ENCODE measurements at regions not wholly inside any gene's neighbourhood (a gene's known extent, or its start where the extent isn't known, plus 50 kb on each side); places are given as distances from the start of the nearest gene placed in this dataset.
A peak's percentile ranks its signal among the peaks of the same experiment; 100 is the strongest.

DNA sequence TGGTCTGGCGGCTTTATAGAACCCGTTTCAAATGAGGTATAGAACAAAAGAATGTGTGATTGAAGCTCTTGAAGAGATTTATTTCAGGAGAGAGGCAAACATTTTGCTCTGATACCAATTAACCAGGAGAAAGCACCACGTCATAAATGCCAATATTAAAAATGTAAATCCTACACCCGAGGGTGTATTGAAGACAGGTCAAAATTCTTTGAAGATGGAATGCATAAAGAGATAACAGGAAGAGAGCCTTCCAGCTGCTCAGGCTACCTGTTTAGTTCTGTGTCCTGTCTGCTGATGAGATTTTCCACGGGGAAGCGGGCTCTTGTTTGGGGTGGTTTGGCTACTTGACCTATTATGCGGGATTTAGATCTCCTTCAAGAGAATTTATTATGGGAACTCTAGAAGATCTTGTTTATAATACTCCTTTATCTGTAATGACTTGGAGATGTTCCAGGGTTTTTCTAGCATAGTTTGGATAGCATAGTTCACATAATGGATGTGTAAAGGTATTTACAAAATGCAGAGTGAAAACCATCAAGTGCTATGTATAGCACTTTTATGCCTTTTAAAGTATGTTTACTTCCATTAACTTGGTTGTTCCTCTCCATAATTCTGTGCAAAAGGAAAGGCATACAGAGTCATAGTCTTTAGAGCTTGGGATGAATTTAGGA is 204.5 kb upstream of the SPRED2 start:
- H3K4me3 ChIP-seq (ENCODE audit: low read length), result no peak overlapping the region
- no peak for DNase-seq
- no peak overlapping the region for H3K23ac ChIP-seq (ENCODE audit: low read length)
- H3K27me3 ChIP-seq (ENCODE audit: insufficient read depth, low read length, poor library complexity), result no peaks in the 10 kb centered on the region
- no peaks in the 10 kb centered on the region for H3K79me2 ChIP-seq (ENCODE audit: control insufficient read depth, insufficient read depth, low read length)
- no peak overlapping the region for H4K8ac ChIP-seq (ENCODE audit: low read depth, low read length)
- no peaks in the 10 kb centered on the region for H3K36me3 ChIP-seq (ENCODE audit: control insufficient read depth, insufficient read depth, low read length)
- H2AK5ac ChIP-seq (ENCODE audit: low read length), result no peak overlapping the region
- H3K79me1 ChIP-seq (ENCODE audit: low read length), result no peaks in the 10 kb centered on the region
- H3K56ac ChIP-seq (ENCODE audit: low read length), result no peak overlapping the region
- no peak overlapping the region for H3K18ac ChIP-seq (ENCODE audit: low read length)
- no peak overlapping the region for H3K4ac ChIP-seq (ENCODE audit: low read depth, low read length)
- WGBS (ENCODE audit: extremely low coverage, insufficient coverage, low lambda C conversion rate), result no CpG with 5 or more reads among the region's 7 CpGs
- H3K27ac ChIP-seq (ENCODE audit: low read depth, low read length), result no peak overlapping the region
- H3K4me1 ChIP-seq (ENCODE audit: control insufficient read depth, low read depth, low read length), result no peaks in the 10 kb centered on the region
- H3K9ac ChIP-seq (ENCODE audit: low read length), result no peak overlapping the region
- H3K4me2 ChIP-seq (ENCODE audit: low read length), result no peak overlapping the region
- no peak overlapping the region for H4K5ac ChIP-seq (ENCODE audit: low read length)
- H2BK15ac ChIP-seq (replicated peaks; ENCODE audit: low read depth), result no peak overlapping the region
- H2BK5ac ChIP-seq (ENCODE audit: low read length), result no peak overlapping the region
- H2BK120ac ChIP-seq (ENCODE audit: low read depth, low read length), result no peak overlapping the region

DNA sequence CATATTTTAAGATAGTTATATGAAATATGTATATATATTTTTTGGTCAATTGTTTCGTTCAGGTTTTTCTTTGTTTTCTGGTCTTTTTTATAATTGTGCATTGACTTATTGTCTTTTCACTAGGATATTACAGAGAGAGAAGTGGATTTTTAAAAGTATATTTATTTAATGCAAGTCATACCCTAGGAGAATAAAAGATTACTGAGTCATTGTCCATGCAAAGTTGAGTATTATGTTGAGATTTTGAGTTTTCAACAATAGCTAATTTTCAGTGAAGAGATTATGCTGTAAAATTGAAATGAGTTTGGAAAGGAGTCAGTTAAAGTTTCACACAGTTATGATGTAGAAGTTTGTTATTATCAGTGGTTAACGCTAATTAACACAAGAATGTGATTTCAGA is 203.6 kb upstream of the SPRED2 start:
- WGBS (ENCODE audit: extremely low coverage, insufficient coverage, low lambda C conversion rate), result 100% methylated on average over 1 of the region's 2 CpGs
- no peaks in the 10 kb centered on the region for H3K79me1 ChIP-seq (ENCODE audit: low read length)
- H3K79me2 ChIP-seq (ENCODE audit: control insufficient read depth, insufficient read depth, low read length), result no peaks in the 10 kb centered on the region
- no peaks in the 10 kb centered on the region for H3K36me3 ChIP-seq (ENCODE audit: control insufficient read depth, insufficient read depth, low read length)
- no peak for DNase-seq
- no peaks in the 10 kb centered on the region for H3K27me3 ChIP-seq (ENCODE audit: insufficient read depth, low read length, poor library complexity)
- H3K27ac ChIP-seq (ENCODE audit: low read depth, low read length), result no peak overlapping the region
- H3K9ac ChIP-seq (ENCODE audit: low read length), result no peak overlapping the region
- no peak overlapping the region for H3K18ac ChIP-seq (ENCODE audit: low read length)
- H3K23ac ChIP-seq (ENCODE audit: low read length), result no peak overlapping the region
- no peak overlapping the region for H2BK15ac ChIP-seq (replicated peaks; ENCODE audit: low read depth)
- no peak overlapping the region for H3K56ac ChIP-seq (ENCODE audit: low read length)
- no peak overlapping the region for H4K5ac ChIP-seq (ENCODE audit: low read length)
- H3K4me2 ChIP-seq (ENCODE audit: low read length), result no peak overlapping the region
- no peak overlapping the region for H3K4me3 ChIP-seq (ENCODE audit: low read length)
- H2AK5ac ChIP-seq (ENCODE audit: low read length), result no peak overlapping the region
- no peak overlapping the region for H2BK120ac ChIP-seq (ENCODE audit: low read depth, low read length)
- no peak overlapping the region for H3K4ac ChIP-seq (ENCODE audit: low read depth, low read length)
- no peak overlapping the region for H2BK5ac ChIP-seq (ENCODE audit: low read length)
- H3K4me1 ChIP-seq (ENCODE audit: control insufficient read depth, low read depth, low read length), result no peaks in the 10 kb centered on the region
- H4K8ac ChIP-seq (ENCODE audit: low read depth, low read length), result no peak overlapping the region

DNA sequence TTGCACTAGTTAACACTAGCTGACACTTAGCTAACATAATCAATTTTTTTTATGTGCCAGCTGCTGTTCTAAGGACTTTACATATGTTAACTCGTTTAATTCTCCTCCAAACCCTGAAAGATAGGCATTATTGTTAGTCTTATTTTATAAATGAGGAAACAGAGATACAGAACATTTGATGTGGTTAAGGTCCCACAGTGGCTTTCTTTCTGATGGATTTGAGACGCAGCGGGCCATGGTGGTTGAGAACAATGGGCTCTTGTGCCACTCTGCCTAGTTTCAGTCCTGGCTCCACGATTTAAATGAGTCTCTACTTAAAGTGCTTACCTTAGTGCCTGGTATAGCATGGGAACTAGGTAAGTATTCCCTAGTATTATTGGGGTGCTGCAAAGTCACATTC is 201.9 kb upstream of the SPRED2 start:
- Histone ChIP-seq H3K4me1 (ENCODE audit: control insufficient read depth, low read depth, low read length) (no peaks in the 10 kb centered on the region), H3K9ac (ENCODE audit: low read length) (no peak overlapping the region), H3K79me2 (ENCODE audit: control insufficient read depth, insufficient read depth, low read length) (no peaks in the 10 kb centered on the region), H4K8ac (ENCODE audit: low read depth, low read length) (no peak overlapping the region), H3K79me1 (ENCODE audit: low read length) (no peaks in the 10 kb centered on the region), H3K4ac (ENCODE audit: low read depth, low read length) (no peak overlapping the region), H2BK15ac (replicated peaks; ENCODE audit: low read depth) (no peak overlapping the region), H2BK120ac (ENCODE audit: low read depth, low read length) (no peak overlapping the region), H3K27me3 (ENCODE audit: insufficient read depth, low read length, poor library complexity) (no peaks in the 10 kb centered on the region), H2BK5ac (ENCODE audit: low read length) (no peak overlapping the region), H3K23ac (ENCODE audit: low read length) (no peak overlapping the region), H3K18ac (ENCODE audit: low read length) (no peak overlapping the region), H3K27ac (ENCODE audit: low read depth, low read length) (no peak overlapping the region), H4K5ac (ENCODE audit: low read length) (no peak overlapping the region), H3K4me2 (ENCODE audit: low read length) (no peak overlapping the region), H3K36me3 (ENCODE audit: control insufficient read depth, insufficient read depth, low read length) (no peaks in the 10 kb centered on the region), H3K56ac (ENCODE audit: low read length) (no peak overlapping the region), H2AK5ac (ENCODE audit: low read length) (no peak overlapping the region), H3K4me3 (ENCODE audit: low read length) (no peak overlapping the region)
- WGBS (ENCODE audit: extremely low coverage, insufficient coverage, low lambda C conversion rate), result no CpG with 5 or more reads among the region's 4 CpGs
- DNase-seq, result no peak

- H3K4ac ChIP-seq (ENCODE audit: low read depth, low read length), result no peak overlapping the region
- H3K79me1 ChIP-seq (ENCODE audit: low read length), result no peaks in the 10 kb centered on the region
- no peak overlapping the region for H3K18ac ChIP-seq (ENCODE audit: low read length)
- H2AK5ac ChIP-seq (ENCODE audit: low read length), result no peak overlapping the region
- H3K27ac ChIP-seq (ENCODE audit: low read depth, low read length), result no peak overlapping the region
- no peak overlapping the region for H3K4me2 ChIP-seq (ENCODE audit: low read length)
- H2BK5ac ChIP-seq (ENCODE audit: low read length), result no peak overlapping the region
- no peak overlapping the region for H3K9ac ChIP-seq (ENCODE audit: low read length)
- H3K79me2 ChIP-seq (ENCODE audit: control insufficient read depth, insufficient read depth, low read length), result no peaks in the 10 kb centered on the region
- no peaks in the 10 kb centered on the region for H3K27me3 ChIP-seq (ENCODE audit: insufficient read depth, low read length, poor library complexity)
- H3K23ac ChIP-seq (ENCODE audit: low read length), result no peak overlapping the region
- H4K8ac ChIP-seq (ENCODE audit: low read depth, low read length), result no peak overlapping the region
- H4K5ac ChIP-seq (ENCODE audit: low read length), result no peak overlapping the region
- peak; percentile 10 for DNase-seq
- WGBS (ENCODE audit: extremely low coverage, insufficient coverage, low lambda C conversion rate), result no CpG with 5 or more reads among the region's 3 CpGs
- no peak overlapping the region for H3K56ac ChIP-seq (ENCODE audit: low read length)
- H3K36me3 ChIP-seq (ENCODE audit: control insufficient read depth, insufficient read depth, low read length), result no peaks in the 10 kb centered on the region
- no peak overlapping the region for H2BK15ac ChIP-seq (replicated peaks; ENCODE audit: low read depth)
- no peak overlapping the region for H3K4me3 ChIP-seq (ENCODE audit: low read length)
- H2BK120ac ChIP-seq (ENCODE audit: low read depth, low read length), result no peak overlapping the region
- H3K4me1 ChIP-seq (ENCODE audit: control insufficient read depth, low read depth, low read length), result no peaks in the 10 kb centered on the region
These were observed 198.2 kb upstream of the SPRED2 start for GRCh38 chr2:65630643-65631042.

GRCh38 chr2:65628156-65628555 is 195.8 kb upstream of the SPRED2 start:
- Histone ChIP-seq H2BK15ac (replicated peaks; ENCODE audit: low read depth) (no peak overlapping the region), H3K23ac (ENCODE audit: low read length) (no peak overlapping the region), H3K27me3 (ENCODE audit: insufficient read depth, low read length, poor library complexity) (no peaks in the 10 kb centered on the region), H3K9ac (ENCODE audit: low read length) (no peak overlapping the region), H4K8ac (ENCODE audit: low read depth, low read length) (no peak overlapping the region), H3K4me2 (ENCODE audit: low read length) (no peak overlapping the region), H3K56ac (ENCODE audit: low read length) (no peak overlapping the region), H3K4me3 (ENCODE audit: low read length) (no peak overlapping the region), H2AK5ac (ENCODE audit: low read length) (no peak overlapping the region), H4K5ac (ENCODE audit: low read length) (no peak overlapping the region), H3K79me1 (ENCODE audit: low read length) (no peaks in the 10 kb centered on the region), H3K4me1 (ENCODE audit: control insufficient read depth, low read depth, low read length) (no peaks in the 10 kb centered on the region), H3K18ac (ENCODE audit: low read length) (no peak overlapping the region), H2BK5ac (ENCODE audit: low read length) (no peak overlapping the region), H3K36me3 (ENCODE audit: control insufficient read depth, insufficient read depth, low read length) (no peaks in the 10 kb centered on the region), H3K4ac (ENCODE audit: low read depth, low read length) (no peak overlapping the region), H2BK120ac (ENCODE audit: low read depth, low read length) (no peak overlapping the region), H3K27ac (ENCODE audit: low read depth, low read length) (no peak overlapping the region), H3K79me2 (ENCODE audit: control insufficient read depth, insufficient read depth, low read length) (no peaks in the 10 kb centered on the region)
- no CpG with 5 or more reads among the region's 2 CpGs for WGBS (ENCODE audit: extremely low coverage, insufficient coverage, low lambda C conversion rate)
- DNase-seq, result no peak

GRCh38 chr2:65626831-65627230 is 194.4 kb upstream of the SPRED2 start:
- no peak overlapping the region for H3K27ac ChIP-seq (ENCODE audit: low read depth, low read length)
- H3K56ac ChIP-seq (ENCODE audit: low read length), result no peak overlapping the region
- no peak overlapping the region for H2BK120ac ChIP-seq (ENCODE audit: low read depth, low read length)
- no peaks in the 10 kb centered on the region for H3K4me1 ChIP-seq (ENCODE audit: control insufficient read depth, low read depth, low read length)
- H2AK5ac ChIP-seq (ENCODE audit: low read length), result no peak overlapping the region
- no peak overlapping the region for H4K8ac ChIP-seq (ENCODE audit: low read depth, low read length)
- no peak for DNase-seq
- H3K4me3 ChIP-seq (ENCODE audit: low read length), result no peak overlapping the region
- H3K4me2 ChIP-seq (ENCODE audit: low read length), result no peak overlapping the region
- H3K27me3 ChIP-seq (ENCODE audit: insufficient read depth, low read length, poor library complexity), result no peaks in the 10 kb centered on the region
- no peak overlapping the region for H3K23ac ChIP-seq (ENCODE audit: low read length)
- H3K9ac ChIP-seq (ENCODE audit: low read length), result no peak overlapping the region
- no peaks in the 10 kb centered on the region for H3K79me2 ChIP-seq (ENCODE audit: control insufficient read depth, insufficient read depth, low read length)
- H2BK15ac ChIP-seq (replicated peaks; ENCODE audit: low read depth), result no peak overlapping the region
- H3K79me1 ChIP-seq (ENCODE audit: low read length), result no peaks in the 10 kb centered on the region
- no peak overlapping the region for H4K5ac ChIP-seq (ENCODE audit: low read length)
- no peak overlapping the region for H3K18ac ChIP-seq (ENCODE audit: low read length)
- no peaks in the 10 kb centered on the region for H3K36me3 ChIP-seq (ENCODE audit: control insufficient read depth, insufficient read depth, low read length)
- H2BK5ac ChIP-seq (ENCODE audit: low read length), result no peak overlapping the region
- H3K4ac ChIP-seq (ENCODE audit: low read depth, low read length), result no peak overlapping the region

All from mesendoderm (in vitro differentiated cells).